ENCODE measurements at regions not wholly inside any gene's neighbourhood (a gene's known extent, or its start where the extent isn't known, plus 50 kb on each side); places are given as distances from the start of the nearest gene placed in this dataset.
"Not testable (repeated sequence)": the region's sequence is repeated elsewhere in the genome, so short reads cannot be mapped to it uniquely, and the experiment has no call there.

- DNase-seq (ENCODE audit: low read depth): no peak
Measured at GRCh38 chr2:161063946-161064306, 96.3 kb upstream of the TANK start.

GRCh38 chr2:161067846-161068350 is 92.3 kb upstream of the TANK start:
- DNase-seq (ENCODE audit: low read depth): no peak

- DNase-seq (ENCODE audit: low read depth): no peak
Measured at GRCh38 chr2:161068670-161069069, 91.6 kb upstream of the TANK start.

GRCh38 chr2:161070693-161071479 is 89.3 kb upstream of the TANK start:
- DNase-seq (ENCODE audit: low read depth): no peak

GRCh38 chr2:161072436-161072835 is 87.8 kb upstream of the TANK start:
- not testable (repeated sequence) for DNase-seq (ENCODE audit: low read depth)

GRCh38 chr2:161075701-161076100 is 84.5 kb upstream of the TANK start:
- no peak for DNase-seq (ENCODE audit: low read depth)

GRCh38 chr2:161076936-161077335 is 83.3 kb upstream of the TANK start:
- DNase-seq (ENCODE audit: low read depth): no peak

- peak; percentile 65 for DNase-seq (ENCODE audit: low read depth)
Measured at GRCh38 chr2:161077367-161078210, 82.6 kb upstream of the TANK start.

- DNase-seq (ENCODE audit: low read depth): no peak
Measured at GRCh38 chr2:161078211-161078539, 82.1 kb upstream of the TANK start.

- DNase-seq (ENCODE audit: low read depth): no peak
Measured at GRCh38 chr2:161085149-161085548, 75.1 kb upstream of the TANK start.

- no peak for DNase-seq (ENCODE audit: low read depth)
Measured at GRCh38 chr2:161088658-161089350, 71.4 kb upstream of the TANK start.

GRCh38 chr2:161090411-161090810 is 69.8 kb upstream of the TANK start:
- DNase-seq (ENCODE audit: low read depth): peak; percentile 7

GRCh38 chr2:161095314-161095713 is 64.9 kb upstream of the TANK start:
- DNase-seq (ENCODE audit: low read depth): no peak

GRCh38 chr2:161096336-161096735 is 63.9 kb upstream of the TANK start:
- no peak for DNase-seq (ENCODE audit: low read depth)

GRCh38 chr2:161097157-161097556 is 63.1 kb upstream of the TANK start:
- DNase-seq (ENCODE audit: low read depth): no peak

- DNase-seq (ENCODE audit: low read depth): no peak
Measured at GRCh38 chr2:161100211-161100895, 59.9 kb upstream of the TANK start.

- DNase-seq (ENCODE audit: low read depth): no peak
Measured at GRCh38 chr2:161101406-161101805, 58.8 kb upstream of the TANK start.

GRCh38 chr2:161102770-161103450 is 57.3 kb upstream of the TANK start:
- no peak for DNase-seq (ENCODE audit: low read depth)

GRCh38 chr2:161103451-161103831 is 56.8 kb upstream of the TANK start:
- no peak for DNase-seq (ENCODE audit: low read depth)

- no peak for DNase-seq (ENCODE audit: low read depth)
Measured at GRCh38 chr2:161104054-161104553, 56.1 kb upstream of the TANK start.

- no peak for DNase-seq (ENCODE audit: low read depth)
Measured at GRCh38 chr2:161107265-161107664, 53.0 kb upstream of the TANK start.

Measured in activated T-cell treated with anti-CD3 and anti-CD28 coated beads for 24 hours (primary cell).